Neural progenitor cell (in vitro differentiated cells): ENCODE measurements at regions not wholly inside any gene's neighbourhood (a gene's known extent, or its start where the extent isn't known, plus 50 kb on each side); places are given as distances from the start of the nearest gene placed in this dataset.

Source experiments
- CTCF ChIP-seq: fragments of 200-600 bp; sonication (generic); IDR thresholded peaks from 2 replicates; pipeline ENCODE4 v1.5.1; 2017; ENCODE audit warnings: antibody characterized with exemption, mild to moderate bottlenecking
- EZH2 ChIP-seq: fragments of 200-600 bp; sonication (generic); IDR thresholded peaks from 2 replicates; pipeline ENCODE4 v1.6.1; 2017; ENCODE audit warnings: antibody characterized with exemption, mild to moderate bottlenecking, moderate library complexity
- EZH2phosphoT487 ChIP-seq: fragments of 200-600 bp; sonication (generic); IDR thresholded peaks from 2 replicates; pipeline ENCODE4 v1.6.1; 2017; ENCODE audit warnings: antibody characterized with exemption

GRCh38 chr6:128759447-128759846 lies 123.5 kb upstream of the LAMA2 start:
- TF ChIP-seq CTCF (no peak), EZH2 (no peak), EZH2phosphoT487 (no peak)
